ENCODE measurements at regions not wholly inside any gene's neighbourhood (a gene's known extent, or its start where the extent isn't known, plus 50 kb on each side); places are given as distances from the start of the nearest gene placed in this dataset.
A peak's percentile ranks its signal among the peaks of the same experiment; 100 is the strongest.

GRCh38 chr9:33695299-33695698, 100.1 kb upstream of the PRSS3 start (continued):
- no peak for TF ChIP-seq REST (IDR thresholded peaks at IDR 0.05; ENCODE audit: unreplicated experiment)

- ATAC-seq (no peak), DNase-seq (ENCODE audit: low spot score) (no peak)
- Mint-ChIP-seq H3K4me3 (no peak overlapping the region), H3K9me3 (no peaks in the 10 kb centered on the region), H3K27me3 (ENCODE audit: insufficient read depth, low read depth, poor library complexity) (no peaks in the 10 kb centered on the region), H3K36me3 (ENCODE audit: low read depth) (no peaks in the 10 kb centered on the region), H3K27ac (no peak overlapping the region), H3K4me1 (peaks cover 12% of the 10 kb centered on the region)
- Histone ChIP-seq H3K9me2 (ENCODE audit: insufficient read depth) (0 out of 2 replicates have a peak, but pooled peaks cover 5% of the 10 kb centered on the region), H3K4me3 (no peak overlapping the region), H3K4me2 (no peak overlapping the region), H3F3A (replicated peaks; ENCODE audit: low read depth) (no peaks in the 10 kb centered on the region), H3K4me1 (ENCODE audit: insufficient read depth) (peaks cover 5% of the 10 kb centered on the region; the same call in 1 of the 2 replicates), H3K36me3 (ENCODE audit: insufficient read depth) (no peaks in the 10 kb centered on the region), H2AFZ (peak overlapping the region; percentile 23; the same call in 1 of the 2 replicates), H3K27ac (ENCODE audit: low read depth) (no peak overlapping the region), H3K27me3 (ENCODE audit: insufficient read depth) (no peaks in the 10 kb centered on the region; the same call in 1 of the 2 replicates), H4K20me1 (replicated peaks; ENCODE audit: insufficient read depth) (no peaks in the 10 kb centered on the region), H3K79me2 (replicated peaks; ENCODE audit: insufficient read depth) (no peaks in the 10 kb centered on the region)
- TF ChIP-seq EZH2 (IDR thresholded peaks at IDR 0.05; ENCODE audit: low read depth, unreplicated experiment) (no peak), ZNF331 (CRISPR knock-in tag; IDR thresholded peaks at IDR 0.05; ENCODE audit: low read depth) (no peak), EZH2phosphoT487 (IDR thresholded peaks at IDR 0.05; ENCODE audit: unreplicated experiment) (no peak)
Measured at GRCh38 chr9:33695856-33696255, 99.5 kb upstream of the PRSS3 start.

- H4K20me1 ChIP-seq (replicated peaks; ENCODE audit: insufficient read depth) = no peaks in the 10 kb centered on the region
- H3K36me3 ChIP-seq (ENCODE audit: insufficient read depth) = no peaks in the 10 kb centered on the region
- Mint-ChIP-seq H3K27me3 (ENCODE audit: insufficient read depth, low read depth, poor library complexity) (no peaks in the 10 kb centered on the region), H3K36me3 (ENCODE audit: low read depth) (no peaks in the 10 kb centered on the region), H3K9me3 (no peaks in the 10 kb centered on the region), H3K4me1 (peaks cover 12% of the 10 kb centered on the region), H3K27ac (no peak overlapping the region), H3K4me3 (no peak overlapping the region)
- no peaks in the 10 kb centered on the region for H3K79me2 ChIP-seq (replicated peaks; ENCODE audit: insufficient read depth)
- no peak overlapping the region for H3K4me3 ChIP-seq
- H3F3A ChIP-seq (replicated peaks; ENCODE audit: low read depth) = no peaks in the 10 kb centered on the region
- peaks cover 5% of the 10 kb centered on the region; the same call in 1 of the 2 replicates for H3K4me1 ChIP-seq (ENCODE audit: insufficient read depth)
- H3K4me2 ChIP-seq = no peak overlapping the region
- H3K27me3 ChIP-seq (ENCODE audit: insufficient read depth) = no peaks in the 10 kb centered on the region; the same call in 1 of the 2 replicates
- 0 out of 2 replicates have a peak, but pooled peaks cover 5% of the 10 kb centered on the region for H3K9me2 ChIP-seq (ENCODE audit: insufficient read depth)
- DNase-seq (ENCODE audit: low spot score) (no peak), ATAC-seq (no peak)
- TF ChIP-seq REST (IDR thresholded peaks at IDR 0.05; ENCODE audit: unreplicated experiment) (no peak), POLR2AphosphoS5 (IDR thresholded peaks at IDR 0.05; ENCODE audit: low read depth) (no peak), EZH2 (IDR thresholded peaks at IDR 0.05; ENCODE audit: low read depth, unreplicated experiment) (no peak), JUNB (IDR thresholded peaks at IDR 0.05; ENCODE audit: unreplicated experiment) (no peak), ZNF114 (CRISPR knock-in tag; IDR thresholded peaks at IDR 0.05) (no peak), ZNF331 (CRISPR knock-in tag; IDR thresholded peaks at IDR 0.05; ENCODE audit: low read depth) (no peak), EZH2phosphoT487 (IDR thresholded peaks at IDR 0.05; ENCODE audit: unreplicated experiment) (no peak), NANOG (IDR thresholded peaks at IDR 0.05; ENCODE audit: borderline replicate concordance) (no peak), STAT1 (IDR thresholded peaks at IDR 0.05; ENCODE audit: unreplicated experiment) (no peak), CREB1 (CRISPR knock-in tag; IDR thresholded peaks at IDR 0.05; ENCODE audit: low read depth) (no peak)
- H2AFZ ChIP-seq = no peak overlapping the region
- no peak overlapping the region for H3K27ac ChIP-seq (ENCODE audit: low read depth)
Measured at GRCh38 chr9:33697171-33697570, 98.2 kb upstream of the PRSS3 start.

Data from GM23338 (cell line).